ENCODE measurements at regions not wholly inside any gene's neighbourhood (a gene's known extent, or its start where the extent isn't known, plus 50 kb on each side); places are given as distances from the start of the nearest gene placed in this dataset.

DNA sequence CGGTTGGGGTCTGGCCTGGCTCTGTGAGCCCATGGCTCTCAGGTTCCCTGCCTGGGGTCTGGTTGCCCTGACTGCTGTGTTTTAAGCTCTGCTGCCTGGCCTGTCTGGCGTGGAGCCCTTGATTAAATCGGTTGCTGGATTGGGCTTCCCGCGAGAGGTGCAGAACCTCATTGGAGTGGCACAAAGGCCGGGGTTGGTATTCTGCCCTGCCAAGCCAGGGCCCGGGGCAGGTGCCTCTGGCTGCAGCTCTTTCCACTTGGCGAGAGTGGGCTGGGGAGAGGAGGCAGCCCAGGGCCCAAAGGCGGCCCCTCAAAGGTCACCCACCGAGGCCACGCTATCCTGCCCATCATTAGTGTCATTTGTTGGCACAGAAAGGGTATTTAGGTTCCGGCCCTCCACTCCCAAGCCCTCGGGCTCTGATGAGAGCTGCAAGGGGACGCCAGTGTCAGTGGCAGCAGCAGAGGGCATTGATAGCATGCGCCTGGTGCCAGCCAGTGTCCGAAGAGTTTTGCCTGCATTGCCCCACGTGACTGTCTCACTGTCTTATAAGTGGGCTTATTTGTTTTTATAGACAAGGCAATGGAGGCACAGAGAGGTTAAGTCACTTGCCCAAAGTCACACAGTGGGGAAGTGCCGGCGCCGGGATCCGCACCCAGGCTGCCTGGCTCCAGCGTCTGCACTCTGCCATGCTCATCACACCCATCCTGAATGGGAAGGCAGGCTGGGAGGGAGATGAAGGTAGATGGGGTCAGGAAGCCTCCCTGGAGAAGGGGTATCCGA lies 68.0 kb upstream of the CIBAR2 start:
- 97% methylated on average over 18 of the region's 23 CpGs for WGBS (ENCODE audit: insufficient coverage)

DNA sequence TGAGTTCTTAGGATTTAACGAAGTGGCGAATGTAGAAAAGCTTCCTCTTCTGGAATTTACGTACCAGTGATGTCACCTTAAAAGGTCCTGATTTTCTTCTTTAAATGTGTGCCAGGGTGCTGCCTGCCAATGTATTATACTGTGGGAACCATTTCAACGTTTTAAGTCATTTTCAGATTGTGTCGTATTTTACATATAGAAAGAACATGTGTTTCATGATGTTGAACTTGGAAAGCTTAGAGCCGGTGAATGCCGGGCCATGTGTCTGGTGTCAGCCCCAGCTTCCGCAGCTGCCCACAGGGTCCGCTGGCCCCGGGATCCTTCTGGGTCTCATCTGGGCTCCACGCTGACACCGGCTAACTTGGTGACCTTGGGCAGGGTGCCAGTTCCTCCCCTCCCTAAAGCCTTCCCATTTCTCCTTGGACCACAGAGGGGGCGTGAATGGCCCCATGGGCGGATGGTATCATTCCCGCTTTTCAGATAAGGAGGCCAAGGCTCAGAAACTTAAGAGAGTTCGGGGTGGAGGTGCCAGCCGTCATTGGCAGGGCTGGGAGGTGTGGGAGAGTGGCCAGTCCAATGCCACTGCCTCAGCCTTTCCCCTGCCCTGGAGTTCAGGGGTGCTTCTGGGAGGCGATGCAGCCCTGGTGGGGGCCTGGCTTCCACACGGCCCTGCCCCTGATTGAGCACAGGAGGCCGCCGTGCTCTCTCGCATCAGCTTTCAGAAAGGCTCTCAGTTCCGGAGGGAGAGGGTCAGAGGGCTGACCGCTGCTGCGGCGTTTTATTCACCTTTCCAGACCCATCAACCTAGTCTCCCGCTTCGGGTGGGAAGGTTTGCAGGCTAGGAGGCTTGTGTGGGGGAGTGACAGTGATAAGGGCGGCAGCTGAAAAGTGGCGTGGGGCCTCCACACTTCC lies 68.8 kb upstream of the CIBAR2 start:
- H3K9ac ChIP-seq (ENCODE audit: insufficient read depth, low read length, poor library complexity, severe bottlenecking), result no peak overlapping the region
- H3K4me1 Mint-ChIP-seq, result peaks cover 3% of the 10 kb centered on the region

More for the DNA sequence above, 68.0 kb upstream of the CIBAR2 start:
- peaks cover 0 to 14% of the 10 kb centered on the region in 2 donors for H3K27me3 ChIP-seq (ENCODE audit: control insufficient read depth in 2 of 2, insufficient read depth in 2 of 2, low read length in 2 of 2)
- no peaks in the 10 kb centered on the region for H4K20me1 ChIP-seq (ENCODE audit: insufficient read depth, low read length)
- H3K79me2 ChIP-seq (ENCODE audit: insufficient read depth, low read length), result no peaks in the 10 kb centered on the region
- H3K4me1 ChIP-seq (ENCODE audit: control insufficient read depth in 1 of 2, insufficient read depth in 2 of 2, low read length in 2 of 2), result no peaks in the 10 kb centered on the region
- no peak overlapping the region for H2AFZ ChIP-seq (ENCODE audit: insufficient read depth, low read depth, low read length, poor library complexity, severe bottlenecking)
- H3K4me2 ChIP-seq (replicated peaks; ENCODE audit: extremely low read depth, low read length, poor library complexity, severe bottlenecking), result no peak overlapping the region
- intact Hi-C loops (cut with micrococcal nuclease), result no loop called here
- Mint-ChIP-seq H3K27me3 (ENCODE audit: low read depth in 3 of 3) (peaks cover 15 to 17% (median 16%) of the 10 kb centered on the region in 3 donors), H3K4me3 (no peak overlapping the region), H3K27ac (no peak overlapping the region), H3K36me3 (no peaks in the 10 kb centered on the region), H3K9me3 (peaks cover 10 to 19% (median 17%) of the 10 kb centered on the region in 7 donors), H3K4me1 (peaks cover 3% of the 10 kb centered on the region)
- H3K9ac ChIP-seq (ENCODE audit: insufficient read depth, low read length, poor library complexity, severe bottlenecking), result no peak overlapping the region
- no peak overlapping the region for H3K27ac ChIP-seq (ENCODE audit: low read depth in 1 of 2, low read length in 2 of 2)
- H3K9me3 ChIP-seq (replicated peaks in 1 of 2; ENCODE audit: control insufficient read depth in 1 of 2, insufficient read depth in 1 of 2, low read length in 2 of 2), result peaks cover 11 to 19% of the 10 kb centered on the region in 2 donors
- no peak for DNase-seq
- no peaks in the 10 kb centered on the region for H3K36me3 ChIP-seq (replicated peaks in 1 of 2; ENCODE audit: control insufficient read depth in 1 of 2, insufficient read depth in 2 of 2, low read length in 2 of 2)
- H3K4me3 ChIP-seq (replicated peaks in 1 of 3; ENCODE audit: low read depth in 2 of 3, low read length in 3 of 3), result no peak overlapping the region
- TF ChIP-seq, protein P1, sequence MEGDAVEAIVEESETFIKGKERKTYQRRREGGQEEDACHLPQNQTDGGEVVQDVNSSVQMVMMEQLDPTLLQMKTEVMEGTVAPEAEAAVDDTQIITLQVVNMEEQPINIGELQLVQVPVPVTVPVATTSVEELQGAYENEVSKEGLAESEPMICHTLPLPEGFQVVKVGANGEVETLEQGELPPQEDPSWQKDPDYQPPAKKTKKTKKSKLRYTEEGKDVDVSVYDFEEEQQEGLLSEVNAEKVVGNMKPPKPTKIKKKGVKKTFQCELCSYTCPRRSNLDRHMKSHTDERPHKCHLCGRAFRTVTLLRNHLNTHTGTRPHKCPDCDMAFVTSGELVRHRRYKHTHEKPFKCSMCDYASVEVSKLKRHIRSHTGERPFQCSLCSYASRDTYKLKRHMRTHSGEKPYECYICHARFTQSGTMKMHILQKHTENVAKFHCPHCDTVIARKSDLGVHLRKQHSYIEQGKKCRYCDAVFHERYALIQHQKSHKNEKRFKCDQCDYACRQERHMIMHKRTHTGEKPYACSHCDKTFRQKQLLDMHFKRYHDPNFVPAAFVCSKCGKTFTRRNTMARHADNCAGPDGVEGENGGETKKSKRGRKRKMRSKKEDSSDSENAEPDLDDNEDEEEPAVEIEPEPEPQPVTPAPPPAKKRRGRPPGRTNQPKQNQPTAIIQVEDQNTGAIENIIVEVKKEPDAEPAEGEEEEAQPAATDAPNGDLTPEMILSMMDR (IDR thresholded peaks at IDR 0.05), result no peak

More for the DNA sequence above, 68.8 kb upstream of the CIBAR2 start:
- no peak for DNase-seq
- H3K9me3 Mint-ChIP-seq, result peaks cover 10 to 21% (median 17%) of the 10 kb centered on the region in 7 donors
- TF ChIP-seq, protein P1 (IDR thresholded peaks at IDR 0.05), result no peak
- Histone ChIP-seq H3K36me3 (replicated peaks in 1 of 2; ENCODE audit: control insufficient read depth in 1 of 2, insufficient read depth in 2 of 2, low read length in 2 of 2) (no peaks in the 10 kb centered on the region), H3K79me2 (ENCODE audit: insufficient read depth, low read length) (no peaks in the 10 kb centered on the region), H4K20me1 (ENCODE audit: insufficient read depth, low read length) (no peaks in the 10 kb centered on the region), H3K4me1 (ENCODE audit: control insufficient read depth in 1 of 2, insufficient read depth in 2 of 2, low read length in 2 of 2) (no peaks in the 10 kb centered on the region), H3K4me3 (replicated peaks in 1 of 3; ENCODE audit: low read depth in 2 of 3, low read length in 3 of 3) (no peak overlapping the region), H3K27ac (ENCODE audit: low read depth in 1 of 2, low read length in 2 of 2) (no peak overlapping the region), H3K27me3 (ENCODE audit: control insufficient read depth in 2 of 2, insufficient read depth in 2 of 2, low read length in 2 of 2) (peaks cover 0 to 10% of the 10 kb centered on the region in 2 donors), H3K4me2 (replicated peaks; ENCODE audit: extremely low read depth, low read length, poor library complexity, severe bottlenecking) (no peak overlapping the region), H3K9me3 (replicated peaks in 1 of 2; ENCODE audit: control insufficient read depth in 1 of 2, insufficient read depth in 1 of 2, low read length in 2 of 2) (peaks cover 11 to 23% of the 10 kb centered on the region in 2 donors), H2AFZ (ENCODE audit: insufficient read depth, low read depth, low read length, poor library complexity, severe bottlenecking) (no peak overlapping the region)
- H3K4me3 Mint-ChIP-seq, result no peak overlapping the region
- intact Hi-C loops (cut with micrococcal nuclease), result no loop called here
- H3K27ac Mint-ChIP-seq, result no peak overlapping the region
- H3K27me3 Mint-ChIP-seq (ENCODE audit: low read depth in 3 of 3), result peaks cover 9 to 15% (median 12%) of the 10 kb centered on the region in 3 donors
- 98% methylated on average over 18 of the region's 30 CpGs for WGBS (ENCODE audit: insufficient coverage)
- H3K36me3 Mint-ChIP-seq, result no peaks in the 10 kb centered on the region

All from CD14-positive monocyte (primary cell).